Neural cell (in vitro differentiated cells): ENCODE measurements at regions not wholly inside any gene's neighbourhood (a gene's known extent, or its start where the extent isn't known, plus 50 kb on each side); places are given as distances from the start of the nearest gene placed in this dataset.

Experiments
- H2AFZ ChIP-seq: fragments of 200-600, 300-800 bp; sonication (generic), shearing (Covaris generic); 2 replicates; pipeline ENCODE4 v1.6.0; 2014; ENCODE audit warnings: low read depth, mild to moderate bottlenecking, antibody characterized with exemption, low read length, moderate library complexity
- H3F3A ChIP-seq: fragments of 200-600 bp; shearing (Covaris generic); 2 replicates; pipeline ENCODE4 v1.6.1; 2016; ENCODE audit warnings: mild to moderate bottlenecking, moderate library complexity, mixed read lengths, antibody characterized with exemption, low read length; ENCODE audit not compliant: insufficient read depth, poor library complexity, severe bottlenecking
- H3K27ac ChIP-seq: fragments of 200-600, 300-800 bp; sonication (generic), shearing (Covaris generic); 2 replicates; pipeline ENCODE4 v1.5.1; 2014; ENCODE audit warnings: mild to moderate bottlenecking, low read length, moderate library complexity
- H3K27me3 ChIP-seq: fragments of 300-800, 200-600 bp; sonication (generic), shearing (Covaris generic); 2 replicates; pipeline ENCODE4 v1.6.0; 2014; ENCODE audit warnings: mild to moderate bottlenecking, low read depth, low read length, moderate library complexity; ENCODE audit not compliant: insufficient read depth
- H3K36me3 ChIP-seq: fragments of 300-800, 200-600 bp; sonication (generic), shearing (Covaris generic); 2 replicates; pipeline ENCODE4 v1.5.1; 2014; ENCODE audit warnings: mild to moderate bottlenecking, antibody characterized with exemption, low read length, moderate library complexity; ENCODE audit not compliant: insufficient read depth
- H3K4me2 ChIP-seq: fragments of 300-800, 200-600 bp; sonication (generic), shearing (Covaris generic); 2 replicates; pipeline ENCODE4 v1.6.0; 2014; ENCODE audit warnings: mild to moderate bottlenecking, low read length
- H3K4me3 ChIP-seq: fragments of 300-800, 200-600 bp; sonication (generic), shearing (Covaris generic); 2 replicates; pipeline ENCODE4 v1.5.1; 2014; ENCODE audit warnings: mild to moderate bottlenecking, low read length, moderate library complexity
- H3K79me2 ChIP-seq: fragments of 200-600 bp; shearing (Covaris generic); replicated peaks from 2 replicates; pipeline ENCODE4 v1.6.0; 2014; ENCODE audit warnings: mild to moderate bottlenecking, low read length, moderate library complexity; ENCODE audit not compliant: insufficient read depth
- H3K9ac ChIP-seq: fragments of 300-800, 200-600 bp; sonication (generic), shearing (Covaris generic); 2 replicates; pipeline ENCODE4 v1.6.1; 2016; ENCODE audit warnings: mild to moderate bottlenecking, low read length, mixed read lengths
- H3K9me2 ChIP-seq: fragments of 200-600 bp; shearing (Covaris generic); 2 replicates; pipeline ENCODE4 v1.6.1; 2016; ENCODE audit warnings: mild to moderate bottlenecking, low read length, mixed read lengths; ENCODE audit not compliant: insufficient read depth
- H3K9me3 ChIP-seq: fragments of 200-600, 300-800 bp; sonication (generic), shearing (Covaris generic); 2 replicates; pipeline ENCODE4 v1.6.1; 2016; ENCODE audit warnings: mild to moderate bottlenecking, mixed run types, low read length, moderate library complexity, mixed read lengths
- H4K20me1 ChIP-seq: fragments of 200-600 bp; shearing (Covaris generic); 2 replicates; pipeline ENCODE4 v1.6.1; 2016; ENCODE audit warnings: mild to moderate bottlenecking, mixed run types; ENCODE audit not compliant: insufficient read depth
- CTCF ChIP-seq: fragments of 450-650 bp; IDR thresholded peaks from 2 replicates; pipeline ENCODE4 v1.5.1; 2014; ENCODE audit warnings: antibody characterized with exemption, mild to moderate bottlenecking, moderate library complexity; ENCODE audit not compliant: poor library complexity, severe bottlenecking
- EP300 ChIP-seq: fragments of 450-650 bp; conservative IDR thresholded peaks from 2 replicates; pipeline ENCODE4 v1.6.1; 2014; ENCODE audit warnings: antibody characterized with exemption, mild to moderate bottlenecking, moderate library complexity; ENCODE audit not compliant: poor library complexity, severe bottlenecking
- EZH2 ChIP-seq: fragments of 200-600, 300-800 bp; shearing (Covaris generic), sonication (generic); IDR thresholded peaks from 2 replicates; pipeline ENCODE4 v1.6.1; 2014; ENCODE audit warnings: antibody characterized with exemption, low read length, borderline replicate concordance, mild to moderate bottlenecking; ENCODE audit not compliant: insufficient read depth, poor library complexity, severe bottlenecking
- MXI1 ChIP-seq: fragments of 450-650 bp; conservative IDR thresholded peaks from 2 replicates; pipeline ENCODE4 v1.6.1; 2014; ENCODE audit warnings: antibody characterized with exemption, mild to moderate bottlenecking; ENCODE audit not compliant: poor library complexity, severe bottlenecking
- POLR2AphosphoS5 ChIP-seq: IDR thresholded peaks from 2 replicates; pipeline ENCODE4 v1.6.1; 2012
- RAD21 ChIP-seq: fragments of 450-650 bp; conservative IDR thresholded peaks from 2 replicates; pipeline ENCODE4 v1.6.1; 2014; ENCODE audit warnings: antibody characterized with exemption, mild to moderate bottlenecking, moderate library complexity
- REST ChIP-seq: IDR thresholded peaks from 2 replicates; pipeline ENCODE4 v1.6.1; 2012; ENCODE audit warnings: borderline replicate concordance
- SMC3 ChIP-seq: fragments of 450-650 bp; conservative IDR thresholded peaks from 2 replicates; pipeline ENCODE4 v1.6.1; 2014; ENCODE audit warnings: antibody characterized with exemption, mild to moderate bottlenecking, moderate library complexity; ENCODE audit not compliant: poor library complexity
- TAF1 ChIP-seq: IDR thresholded peaks from 2 replicates; pipeline ENCODE4 v1.6.1; 2012; ENCODE audit warnings: low read depth

GRCh38 chr10:90484518-90484917, 373.3 kb downstream of the HTR7 start:
- no peaks in the 10 kb centered on the region for H3K79me2 ChIP-seq
- H3K27ac ChIP-seq = no peak overlapping the region
- no peaks in the 10 kb centered on the region for H3K9me2 ChIP-seq
- H3K9ac ChIP-seq = no peak overlapping the region
- H3F3A ChIP-seq = no peaks in the 10 kb centered on the region
- no peak overlapping the region for H2AFZ ChIP-seq
- no peak for TF ChIP-seq REST
- no peak for TF ChIP-seq POLR2AphosphoS5
- TF ChIP-seq EZH2 = no peak
- no peak for TF ChIP-seq RAD21
- TF ChIP-seq MXI1 = no peak
- TF ChIP-seq EP300 = no peak
- TF ChIP-seq SMC3 = no peak
- no peak for TF ChIP-seq CTCF
- no peak for TF ChIP-seq TAF1
- H3K27me3 ChIP-seq = no peaks in the 10 kb centered on the region
- H3K9me3 ChIP-seq = no peaks in the 10 kb centered on the region
- H3K36me3 ChIP-seq = no peaks in the 10 kb centered on the region
- H3K4me3 ChIP-seq = no peak overlapping the region
- no peak overlapping the region for H3K4me2 ChIP-seq
- no peaks in the 10 kb centered on the region for H4K20me1 ChIP-seq

GRCh38 chr10:90494183-90494582, 363.7 kb downstream of the HTR7 start:
- Histone ChIP-seq H3K9me2 (no peaks in the 10 kb centered on the region), H3K27me3 (no peaks in the 10 kb centered on the region), H4K20me1 (no peaks in the 10 kb centered on the region), H3K9me3 (peaks cover 9% of the 10 kb centered on the region), H3K9ac (no peak overlapping the region), H3K36me3 (no peaks in the 10 kb centered on the region), H3K27ac (no peak overlapping the region), H3K4me2 (no peak overlapping the region), H2AFZ (no peak overlapping the region), H3K79me2 (no peaks in the 10 kb centered on the region), H3F3A (no peaks in the 10 kb centered on the region), H3K4me3 (no peak overlapping the region)
- TF ChIP-seq MXI1 (no peak), EZH2 (no peak), SMC3 (no peak), POLR2AphosphoS5 (no peak), RAD21 (no peak), REST (no peak), CTCF (no peak), EP300 (no peak), TAF1 (no peak)
